ENCODE measurements at regions not wholly inside any gene's neighbourhood (a gene's known extent, or its start where the extent isn't known, plus 50 kb on each side); places are given as distances from the start of the nearest gene placed in this dataset.
"Not testable (repeated sequence)": the region's sequence is repeated elsewhere in the genome, so short reads cannot be mapped to it uniquely, and the experiment has no call there.

- DNase-seq (ENCODE audit: low spot score) = no peak
Measured at GRCh38 chr14:25868521-25869314, 729.1 kb downstream of the NOVA1 start.

DNA sequence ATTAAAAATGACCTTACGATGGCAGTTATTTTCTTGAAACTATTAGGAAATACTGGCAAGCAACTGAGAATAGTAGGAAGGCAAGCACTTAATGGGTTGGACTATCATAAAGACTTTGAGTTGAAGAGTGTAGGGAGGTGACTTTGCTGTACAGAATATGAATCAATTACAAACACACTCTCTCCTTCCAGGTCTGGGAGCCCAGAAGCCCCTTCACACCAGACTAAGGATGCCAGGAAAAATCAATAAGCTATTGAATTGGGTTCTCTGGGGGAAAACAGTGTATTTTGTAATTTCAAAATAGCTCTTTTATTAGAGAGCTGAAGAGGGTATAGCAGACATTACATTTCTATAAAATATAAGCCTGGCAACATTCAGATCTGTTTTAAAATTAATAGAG, 736.4 kb downstream of the NOVA1 start:
- no peak for DNase-seq (ENCODE audit: low spot score)

- no peak for DNase-seq (ENCODE audit: low spot score)
Measured at GRCh38 chr14:25848601-25849000, 749.2 kb downstream of the NOVA1 start.

DNA sequence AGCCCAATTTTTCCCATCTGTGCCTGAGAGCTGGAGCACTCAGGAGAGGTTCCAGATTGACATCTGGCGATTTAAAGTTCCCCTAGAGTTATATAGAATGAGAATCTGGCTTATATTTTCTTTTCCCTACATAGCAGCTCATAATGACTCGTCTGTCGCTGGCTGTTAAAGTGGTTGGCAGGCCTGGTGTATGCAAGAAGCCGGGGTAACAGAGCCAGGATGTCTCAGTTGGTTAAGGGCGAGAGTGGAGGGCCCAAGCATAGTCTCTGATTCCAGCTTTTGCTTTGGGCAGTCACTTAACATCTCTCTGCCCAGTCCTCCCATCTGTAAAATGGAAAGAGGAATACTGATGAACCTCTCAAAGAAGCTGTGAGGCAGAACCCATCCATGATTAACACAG, 751.6 kb downstream of the NOVA1 start:
- DNase-seq (ENCODE audit: low spot score) = no peak

- no peak for DNase-seq (ENCODE audit: low spot score)
Measured at GRCh38 chr14:25843481-25844470, 754.1 kb downstream of the NOVA1 start.

DNA sequence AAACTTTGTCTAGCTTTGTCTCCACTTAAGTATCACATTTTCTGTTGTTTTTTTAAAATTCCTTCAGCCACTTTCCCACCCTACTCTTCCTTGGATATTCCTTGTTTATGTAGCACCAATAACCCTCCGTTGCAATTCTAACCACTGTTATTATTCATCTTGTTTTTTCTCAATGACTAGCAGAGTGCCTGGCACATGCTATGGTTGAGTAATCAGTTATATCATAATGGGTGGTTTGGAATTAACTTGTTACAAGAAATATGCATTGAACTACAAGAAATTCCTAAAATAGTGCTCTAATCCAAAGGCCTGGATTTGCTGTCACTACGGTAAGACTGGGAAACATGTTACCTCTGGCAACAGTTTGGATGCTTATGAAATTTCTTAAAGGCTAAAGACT, 756.6 kb downstream of the NOVA1 start:
- DNase-seq (ENCODE audit: low spot score) = no peak

DNA sequence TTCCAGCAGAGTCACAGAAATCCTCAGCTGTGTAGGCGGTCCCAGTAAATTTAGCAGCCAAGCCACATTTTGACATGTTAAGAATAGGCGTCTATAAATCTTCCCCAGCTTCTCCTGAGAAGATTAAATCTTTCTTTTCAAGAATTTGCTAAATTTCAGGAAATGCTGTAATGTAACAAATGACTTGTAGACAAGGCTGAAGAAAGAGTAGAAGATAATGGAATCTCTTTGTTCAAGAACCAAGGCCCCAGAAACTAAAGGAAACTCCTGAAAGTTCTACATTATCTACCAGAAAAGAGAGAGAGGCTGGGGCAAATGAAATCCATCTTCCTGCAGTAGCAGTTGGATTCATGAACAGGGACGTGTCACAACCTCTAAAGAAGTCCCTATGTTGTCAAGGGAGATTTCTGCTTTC, 760.3 kb downstream of the NOVA1 start:
- DNase-seq (ENCODE audit: low spot score) = no peak

GRCh38 chr14:25836636-25837035, 761.2 kb downstream of the NOVA1 start:
- no peak for DNase-seq (ENCODE audit: low spot score)

DNA sequence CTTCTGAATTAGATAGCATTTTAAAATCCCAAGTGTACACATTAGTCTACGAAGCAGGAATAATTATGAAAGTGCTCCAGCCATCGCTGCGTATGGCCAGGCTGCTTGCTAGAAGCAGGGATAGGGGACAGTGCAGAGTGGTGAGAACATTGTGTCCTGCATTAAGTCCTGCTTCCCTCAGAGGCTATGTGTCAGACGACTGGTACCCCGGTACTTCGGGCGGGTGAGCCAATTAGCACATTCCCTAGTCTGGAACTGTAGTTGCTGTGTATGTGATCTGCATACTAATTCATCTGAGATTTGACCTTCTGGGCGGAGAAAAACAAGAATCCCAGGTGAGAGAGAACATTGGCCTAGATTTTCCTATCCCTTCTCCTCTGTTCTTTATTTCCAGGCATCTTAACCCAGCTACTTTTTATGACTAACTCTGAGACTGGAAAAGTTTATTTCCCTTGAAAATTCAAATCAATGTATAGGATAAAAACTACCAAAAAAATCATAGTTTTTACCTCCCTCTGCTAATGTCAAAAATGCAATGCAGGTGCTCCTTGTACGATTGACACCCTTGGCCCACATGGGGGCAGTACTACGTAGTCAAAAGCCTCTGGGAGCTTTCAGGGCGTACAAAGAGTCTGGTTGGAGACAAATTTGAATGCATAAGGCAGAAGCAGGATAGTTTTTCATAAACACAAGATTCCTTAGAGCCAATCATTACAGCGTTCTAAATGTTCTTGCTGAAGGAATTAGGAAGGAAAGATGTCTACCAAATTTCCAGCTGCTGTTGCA, 764.3 kb downstream of the NOVA1 start:
- DNase-seq (ENCODE audit: low spot score) = peak; percentile 85

- DNase-seq (ENCODE audit: low spot score) = peak; percentile 45
Measured at GRCh38 chr14:25832585-25832984, 765.2 kb downstream of the NOVA1 start.

- DNase-seq (ENCODE audit: low spot score) = no peak
Measured at GRCh38 chr14:25828562-25828961, 769.3 kb downstream of the NOVA1 start.

DNA sequence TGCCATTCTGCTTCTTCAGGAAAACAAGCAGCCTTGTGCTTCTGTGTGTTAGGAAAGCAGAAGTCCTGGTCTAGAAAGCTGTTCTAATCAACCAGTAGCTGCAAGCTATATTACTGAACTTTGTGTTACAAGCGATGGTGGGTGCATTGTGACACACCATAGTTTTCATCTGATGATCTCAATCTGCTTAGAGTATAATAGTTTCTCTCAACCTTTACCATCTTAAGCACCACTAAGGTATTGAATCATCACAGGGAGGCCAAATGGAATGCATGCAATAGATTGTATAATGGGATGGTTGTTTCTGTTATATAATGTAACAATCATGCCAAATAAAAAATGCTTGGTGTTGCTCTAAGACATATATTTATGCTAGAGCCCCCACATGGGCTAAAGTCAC, 771.7 kb downstream of the NOVA1 start:
- DNase-seq (ENCODE audit: low spot score) = no peak

DNA sequence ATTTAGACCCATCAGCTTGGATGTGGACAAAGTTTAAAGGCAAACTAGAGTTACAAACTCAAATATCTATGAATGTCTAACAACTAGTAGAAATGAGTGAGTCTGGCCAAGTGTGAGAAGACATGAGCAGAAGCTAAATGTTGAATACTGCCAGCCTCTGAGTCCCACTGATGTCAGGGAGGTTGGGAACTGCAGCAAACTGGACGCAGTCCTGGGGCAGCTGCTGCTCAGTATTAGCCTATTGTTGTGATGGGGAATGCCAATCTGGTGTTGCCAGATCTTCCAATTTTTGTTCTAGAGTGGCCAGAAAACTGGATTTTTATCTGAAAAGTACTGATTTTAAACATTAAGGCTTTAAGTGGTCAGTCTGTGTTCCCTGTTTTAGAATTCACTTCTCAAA, 770.4 kb upstream of the STXBP6 start:
- no peak for DNase-seq (ENCODE audit: low spot score)

DNA sequence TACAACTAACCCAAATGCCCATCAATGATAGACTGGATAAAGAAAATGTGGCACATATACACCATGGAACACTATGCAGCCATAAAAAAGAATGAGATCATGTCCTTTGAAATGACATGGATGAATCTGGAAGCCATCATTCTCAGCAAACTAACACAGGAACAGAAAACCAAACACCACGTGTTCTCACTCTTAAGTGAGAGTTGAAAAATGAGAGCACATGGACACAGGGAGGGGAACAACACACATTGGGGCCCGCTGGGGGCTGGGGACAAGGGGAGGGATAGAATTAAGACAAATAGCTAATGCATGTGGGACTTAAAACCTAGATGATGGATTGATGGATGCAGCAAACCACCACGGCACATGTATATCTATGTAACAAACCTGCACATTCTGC, 764.7 kb upstream of the STXBP6 start:
- DNase-seq (ENCODE audit: low spot score) = not testable (repeated sequence)

GRCh38 chr14:25803386-25804018, 753.6 kb upstream of the STXBP6 start:
- no peak for DNase-seq (ENCODE audit: low spot score)

- DNase-seq (ENCODE audit: low spot score) = no peak
Measured at GRCh38 chr14:25800841-25801240, 750.9 kb upstream of the STXBP6 start.

- DNase-seq (ENCODE audit: low spot score) = no peak
Measured at GRCh38 chr14:25788252-25788651, 738.3 kb upstream of the STXBP6 start.

DNA sequence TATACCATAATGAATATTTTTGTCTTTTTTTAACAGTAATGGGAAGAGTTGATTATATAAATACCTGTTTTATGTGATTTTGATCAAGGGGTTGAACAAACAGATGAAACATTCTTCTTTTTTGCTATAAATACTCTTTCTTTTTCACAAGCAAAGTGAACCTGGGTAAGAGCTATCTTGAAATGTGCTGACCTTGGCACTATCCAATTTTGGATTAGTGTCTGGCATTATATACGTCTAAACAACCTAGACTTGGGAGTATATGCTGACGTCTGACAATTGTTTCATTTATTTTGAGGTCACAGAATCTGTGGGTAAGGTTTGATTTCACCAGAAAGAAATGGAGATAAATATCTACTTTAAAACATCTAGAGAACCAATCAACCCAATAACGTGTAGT, 716.0 kb upstream of the STXBP6 start:
- no peak for DNase-seq (ENCODE audit: low spot score)

DNA sequence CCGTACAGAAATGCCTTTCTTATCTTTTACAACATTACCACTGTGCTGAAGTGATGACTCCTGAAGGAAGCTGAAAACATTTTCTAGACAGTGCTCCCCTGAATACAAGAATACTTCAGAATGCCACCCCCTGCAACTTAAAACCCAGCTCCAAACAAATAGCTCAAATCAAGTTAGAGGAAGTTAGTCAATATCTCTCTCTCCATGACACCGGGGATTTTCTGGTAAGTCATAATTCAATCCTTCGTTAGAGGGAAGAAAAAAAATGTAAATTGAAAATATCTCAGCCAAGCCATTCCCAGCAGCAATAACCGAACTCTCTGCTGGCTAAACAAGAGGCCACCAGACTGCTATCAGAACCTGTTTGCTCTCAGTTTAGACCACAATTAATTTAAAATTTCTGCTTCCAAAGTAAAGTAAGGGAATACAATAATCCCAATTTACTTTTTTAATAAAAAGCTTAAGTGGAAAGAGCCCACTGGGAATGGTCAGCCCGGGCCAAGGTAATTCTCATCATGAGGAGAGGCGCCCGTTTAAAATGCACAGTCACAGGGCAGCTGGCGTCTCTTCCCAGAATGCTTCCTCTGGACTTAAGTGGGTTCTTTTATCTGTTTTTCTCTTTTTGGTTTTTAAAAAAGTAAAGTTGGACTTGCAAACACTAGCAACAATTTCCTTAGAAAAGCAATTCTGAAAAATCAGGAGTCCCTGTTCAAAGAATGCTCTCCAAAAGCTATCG, 710.1 kb upstream of the STXBP6 start:
- DNase-seq (ENCODE audit: low spot score) = no peak

DNA sequence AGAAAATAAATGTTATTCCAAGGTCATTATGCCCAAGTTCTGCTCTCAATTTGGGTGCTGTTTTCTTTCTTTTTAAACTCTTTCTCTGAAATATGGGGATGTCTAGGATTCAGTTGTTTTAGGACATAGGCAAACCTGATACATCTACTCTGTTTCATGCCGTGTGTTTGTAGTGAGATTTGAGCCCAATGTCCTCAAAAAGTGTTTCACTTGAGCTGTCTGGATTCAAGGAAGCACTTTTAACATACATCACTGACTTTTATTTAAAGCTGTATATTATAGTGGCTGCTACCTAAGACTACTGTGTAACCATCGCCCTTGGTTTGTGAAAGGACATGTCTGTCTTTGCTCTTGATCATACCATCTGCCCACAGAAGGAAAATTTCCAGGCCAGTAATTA, 709.3 kb upstream of the STXBP6 start:
- DNase-seq (ENCODE audit: low spot score) = no peak

DNA sequence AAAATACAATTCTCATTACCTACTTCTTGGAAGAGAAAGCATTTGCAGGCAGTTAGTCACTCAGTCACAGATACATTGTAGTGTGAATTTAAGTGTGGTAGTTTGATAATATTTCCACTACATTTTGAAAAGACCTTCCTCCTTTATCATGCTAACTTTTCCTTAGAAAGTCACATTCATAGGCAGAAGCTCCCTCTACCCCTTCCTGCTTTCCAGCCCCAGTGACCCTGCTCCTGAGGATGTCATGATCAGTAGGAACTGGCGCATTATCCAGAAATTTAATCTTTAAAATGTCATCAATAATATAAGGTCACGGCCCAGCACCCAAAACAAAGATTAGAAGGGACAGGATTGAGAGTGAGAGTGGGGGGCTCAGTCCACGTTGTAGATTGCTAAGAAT, 707.4 kb upstream of the STXBP6 start:
- DNase-seq (ENCODE audit: low spot score) = no peak
